MCF 10A (cell line): ENCODE measurements at regions not wholly inside any gene's neighbourhood (a gene's known extent, or its start where the extent isn't known, plus 50 kb on each side); places are given as distances from the start of the nearest gene placed in this dataset.

Experiments used
- BruUV-seq: library from RNA; stranded (reverse); fragments of 400-500 nt; replicated peaks from 2 replicates; lab custom pipeline; 2021; lab: Mats Ljungman, UMichigan
- CTCF ChIA-PET: fragments of 300-600 bp; sonication (Branson Sonifier 250); formaldehyde crosslinking; extraction: SDS; loops from one replicate; lab custom pipeline; 2021; ENCODE audit warnings: antibody characterized with exemption, inconsistent platforms; lab: Yijun Ruan, JAX
- POLR2A ChIA-PET: fragments of 300-600, 350-650 bp; sonication (Branson Sonifier 250); formaldehyde crosslinking; extraction: SDS; loops from one replicate; lab custom pipeline; 2020; ENCODE audit warnings: antibody characterized with exemption, inconsistent platforms; lab: Yijun Ruan, JAX
- DNase-seq: peaks from one replicate; pipeline ENCODE4 v3.0.0-alpha.2; 2018; ENCODE audit not compliant: unreplicated experiment
- H3K27ac Mint-ChIP-seq: one replicate; pipeline ENCODE4 v1.8.0; 2022; ENCODE audit warnings: mild to moderate bottlenecking, low read depth, mixed read lengths; ENCODE audit not compliant: unreplicated experiment
- H3K27me3 Mint-ChIP-seq: one replicate; pipeline ENCODE4 v1.8.0; 2022; ENCODE audit warnings: mixed read lengths; ENCODE audit not compliant: insufficient read depth, unreplicated experiment
- H3K36me3 Mint-ChIP-seq: one replicate; pipeline ENCODE4 v1.8.0; 2022; ENCODE audit warnings: mild to moderate bottlenecking, moderate library complexity, mixed read lengths; ENCODE audit not compliant: insufficient read depth, unreplicated experiment
- H3K4me1 Mint-ChIP-seq: one replicate; pipeline ENCODE4 v1.8.0; 2022; ENCODE audit warnings: mixed read lengths; ENCODE audit not compliant: insufficient read depth, unreplicated experiment
- H3K4me3 Mint-ChIP-seq: one replicate; pipeline ENCODE4 v1.8.0; 2022; ENCODE audit warnings: mild to moderate bottlenecking, moderate library complexity, mixed read lengths; ENCODE audit not compliant: unreplicated experiment
- H3K9me3 Mint-ChIP-seq: one replicate; pipeline ENCODE4 v1.8.0; 2022; ENCODE audit warnings: mixed read lengths; ENCODE audit not compliant: unreplicated experiment
- intact Hi-C: fragments of 100-400 bp; cut with micrococcal nuclease; formaldehyde crosslinking; loops from 2 replicates; pipeline ENCODE4 v1.14.1; 2022
- TF ChIP-seq, protein P1 (sequence below): fragments of 200-600 bp; IDR thresholded peaks from one replicate; pipeline ENCODE4 v1.8.0; 2022; ENCODE audit warnings: antibody characterized with exemption, mild to moderate bottlenecking; ENCODE audit not compliant: unreplicated experiment

DNA sequence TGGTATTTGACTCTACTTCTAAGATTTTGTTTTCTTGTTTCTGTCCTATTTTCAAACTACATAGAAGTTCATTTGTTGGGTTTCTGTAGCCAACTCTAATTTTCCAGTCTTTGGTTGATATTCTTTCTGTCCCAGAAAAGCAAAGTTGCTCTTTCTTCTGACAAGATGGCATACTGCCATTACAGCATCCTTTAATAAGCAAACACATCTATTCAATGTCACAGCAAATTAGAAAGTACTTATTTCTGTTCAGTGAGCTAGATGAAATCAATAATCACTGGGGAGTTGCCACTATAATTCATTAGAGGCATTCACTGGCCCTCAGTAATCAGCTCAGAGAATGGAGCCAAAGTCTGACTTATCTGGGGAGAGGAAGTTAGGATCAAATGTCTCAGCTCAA, 1258.0 kb upstream of the IGFBP7 start:
- TF ChIP-seq, protein P1, sequence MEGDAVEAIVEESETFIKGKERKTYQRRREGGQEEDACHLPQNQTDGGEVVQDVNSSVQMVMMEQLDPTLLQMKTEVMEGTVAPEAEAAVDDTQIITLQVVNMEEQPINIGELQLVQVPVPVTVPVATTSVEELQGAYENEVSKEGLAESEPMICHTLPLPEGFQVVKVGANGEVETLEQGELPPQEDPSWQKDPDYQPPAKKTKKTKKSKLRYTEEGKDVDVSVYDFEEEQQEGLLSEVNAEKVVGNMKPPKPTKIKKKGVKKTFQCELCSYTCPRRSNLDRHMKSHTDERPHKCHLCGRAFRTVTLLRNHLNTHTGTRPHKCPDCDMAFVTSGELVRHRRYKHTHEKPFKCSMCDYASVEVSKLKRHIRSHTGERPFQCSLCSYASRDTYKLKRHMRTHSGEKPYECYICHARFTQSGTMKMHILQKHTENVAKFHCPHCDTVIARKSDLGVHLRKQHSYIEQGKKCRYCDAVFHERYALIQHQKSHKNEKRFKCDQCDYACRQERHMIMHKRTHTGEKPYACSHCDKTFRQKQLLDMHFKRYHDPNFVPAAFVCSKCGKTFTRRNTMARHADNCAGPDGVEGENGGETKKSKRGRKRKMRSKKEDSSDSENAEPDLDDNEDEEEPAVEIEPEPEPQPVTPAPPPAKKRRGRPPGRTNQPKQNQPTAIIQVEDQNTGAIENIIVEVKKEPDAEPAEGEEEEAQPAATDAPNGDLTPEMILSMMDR, result no peak
- peaks cover 6% of the 10 kb centered on the region for H3K36me3 Mint-ChIP-seq
- H3K27me3 Mint-ChIP-seq, result no peaks in the 10 kb centered on the region
- BruUV-seq, result no TSS peak
- H3K9me3 Mint-ChIP-seq, result no peaks in the 10 kb centered on the region
- ChIA-PET CTCF (no interaction called here), POLR2A (no interaction called here)
- no peaks in the 10 kb centered on the region for H3K4me1 Mint-ChIP-seq
- intact Hi-C loops, result no loop called here
- H3K4me3 Mint-ChIP-seq, result no peak overlapping the region
- DNase-seq, result no peak
- no peak overlapping the region for H3K27ac Mint-ChIP-seq

DNA sequence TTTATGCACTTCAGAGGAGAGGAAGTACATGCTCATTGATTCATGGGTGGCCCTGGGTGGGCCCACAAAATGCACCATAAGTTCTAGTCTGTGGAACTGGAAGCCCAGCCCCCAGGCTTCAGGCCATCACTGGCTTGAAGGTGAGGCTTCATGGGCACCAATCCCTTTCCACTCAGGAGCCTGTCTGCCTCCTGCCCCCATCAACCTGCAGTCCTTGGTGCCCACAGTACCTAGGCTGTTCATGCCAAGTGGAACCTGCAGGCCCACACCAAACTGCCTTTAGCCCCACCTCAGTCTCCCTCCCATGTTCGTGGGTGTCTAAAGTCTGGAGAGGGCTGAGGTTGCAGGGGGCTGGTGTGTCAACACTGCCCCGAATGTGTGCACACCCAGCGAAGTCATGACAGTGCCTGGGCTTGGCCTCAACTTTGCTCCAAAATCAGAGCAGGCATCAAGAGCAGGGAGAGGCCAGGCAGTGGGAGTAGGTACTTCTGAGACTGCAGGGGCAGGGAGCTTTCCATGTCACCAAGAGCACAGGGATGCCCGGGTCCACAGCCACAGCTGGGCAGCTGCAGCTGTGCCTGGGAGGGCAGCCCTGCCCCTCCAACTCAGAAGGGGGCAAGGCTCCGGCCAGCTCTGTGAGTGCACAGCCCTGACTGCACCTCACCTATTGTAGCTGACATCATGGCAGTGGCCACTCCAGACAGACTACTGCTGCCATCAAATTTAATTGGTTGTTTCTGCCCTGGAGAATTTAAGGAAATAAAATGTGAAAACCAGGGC, 1250.4 kb upstream of the IGFBP7 start:
- no peak overlapping the region for H3K27ac Mint-ChIP-seq
- H3K36me3 Mint-ChIP-seq, result no peaks in the 10 kb centered on the region
- no peak overlapping the region for H3K4me3 Mint-ChIP-seq
- BruUV-seq, result no TSS peak
- H3K27me3 Mint-ChIP-seq, result no peaks in the 10 kb centered on the region
- no peak for DNase-seq
- intact Hi-C loops, result no loop called here
- ChIA-PET POLR2A (no interaction called here), CTCF (no interaction called here)
- H3K4me1 Mint-ChIP-seq, result no peaks in the 10 kb centered on the region
- TF ChIP-seq, protein P1, result no peak
- H3K9me3 Mint-ChIP-seq, result peaks cover 23% of the 10 kb centered on the region

DNA sequence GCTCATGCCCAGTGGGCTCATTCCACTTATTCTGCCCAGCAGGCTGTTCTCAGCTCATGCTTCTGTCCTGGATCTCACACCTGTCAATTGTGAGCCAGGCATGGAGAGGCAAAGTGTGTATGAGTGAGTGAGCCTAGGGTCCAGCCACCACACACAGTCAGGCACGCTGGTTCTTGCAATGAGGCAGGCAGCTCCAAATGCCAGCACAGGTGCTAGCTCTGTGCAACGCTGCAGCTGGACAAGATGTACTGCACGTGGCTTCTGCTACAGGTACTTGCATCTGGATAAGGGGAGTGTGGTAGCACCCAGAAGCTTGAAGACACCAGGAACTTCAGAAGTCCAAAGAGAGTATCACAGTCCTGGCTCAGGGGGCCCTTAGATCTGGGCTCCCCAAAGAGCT, 1249.4 kb upstream of the IGFBP7 start:
- POLR2A ChIA-PET, result no interaction called here

DNA sequence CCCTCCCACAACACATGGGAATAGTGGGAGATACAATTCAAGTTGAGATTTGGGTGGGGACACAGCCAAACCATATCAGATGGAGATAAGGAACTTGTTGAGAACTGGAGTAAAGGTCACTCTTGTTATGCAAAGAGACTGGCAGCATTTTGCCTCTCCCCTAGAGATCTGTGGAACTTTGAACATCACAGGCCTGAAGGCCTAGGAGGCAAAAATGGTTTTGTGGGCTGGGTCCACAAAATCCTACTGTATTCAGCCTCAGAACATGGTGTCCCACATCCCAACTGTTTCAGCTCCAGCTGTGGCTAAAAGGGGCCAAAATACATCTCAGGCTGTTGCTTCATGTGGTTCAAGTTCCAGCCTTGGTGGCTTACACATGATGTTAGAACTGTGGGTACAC, 1247.8 kb upstream of the IGFBP7 start:
- POLR2A ChIA-PET, result no interaction called here
- DNase-seq, result no peak
- Mint-ChIP-seq H3K4me1 (no peaks in the 10 kb centered on the region), H3K27ac (no peak overlapping the region), H3K27me3 (no peaks in the 10 kb centered on the region), H3K36me3 (no peaks in the 10 kb centered on the region), H3K4me3 (no peak overlapping the region), H3K9me3 (peaks cover 23% of the 10 kb centered on the region)
- no TSS peak for BruUV-seq
- TF ChIP-seq, protein P1, result no peak
- CTCF ChIA-PET, result no interaction called here
- intact Hi-C loops, result no loop called here

More for the DNA sequence above, 1249.4 kb upstream of the IGFBP7 start:
- peaks cover 23% of the 10 kb centered on the region for H3K9me3 Mint-ChIP-seq
- BruUV-seq, result no TSS peak
- intact Hi-C loops, result no loop called here
- H3K27ac Mint-ChIP-seq, result no peak overlapping the region
- DNase-seq, result no peak
- no peaks in the 10 kb centered on the region for H3K27me3 Mint-ChIP-seq
- no peaks in the 10 kb centered on the region for H3K36me3 Mint-ChIP-seq
- H3K4me1 Mint-ChIP-seq, result no peaks in the 10 kb centered on the region
- CTCF ChIA-PET, result no interaction called here
- TF ChIP-seq, protein P1, result no peak
- no peak overlapping the region for H3K4me3 Mint-ChIP-seq
